WTC11 (cell line): ENCODE measurements at regions not wholly inside any gene's neighbourhood (a gene's known extent, or its start where the extent isn't known, plus 50 kb on each side); places are given as distances from the start of the nearest gene placed in this dataset.

Source experiments
- CREB1 ChIP-seq: sonication (generic); formaldehyde crosslinking; IDR thresholded peaks from 2 replicates; pipeline ENCODE4 v1.8.0; 2023; ENCODE audit warnings: mild to moderate bottlenecking, missing genetic modification reagents
- CTCF ChIP-seq: fragments of 200-600 bp; IDR thresholded peaks from 2 replicates; pipeline ENCODE4 v1.8.0; 2022; ENCODE audit warnings: antibody characterized with exemption
- KAT7 ChIP-seq: sonication (generic); formaldehyde crosslinking; IDR thresholded peaks from 2 replicates; pipeline ENCODE4 v1.8.1; 2023; ENCODE audit warnings: missing genetic modification reagents, mild to moderate bottlenecking, borderline replicate concordance
- PREB ChIP-seq: sonication (generic); formaldehyde crosslinking; IDR thresholded peaks from 2 replicates; pipeline ENCODE4 v1.8.1; 2022; ENCODE audit warnings: mild to moderate bottlenecking, missing genetic modification reagents, moderate library complexity, borderline replicate concordance
- TCF7 ChIP-seq: sonication (generic); formaldehyde crosslinking; IDR thresholded peaks from 2 replicates; pipeline ENCODE4 v1.8.0; 2022; ENCODE audit warnings: mild to moderate bottlenecking, low read depth, missing genetic modification reagents, moderate library complexity
- ZNF263 ChIP-seq: sonication (generic); formaldehyde crosslinking; IDR thresholded peaks from 2 replicates; pipeline ENCODE4 v1.8.1; 2022; ENCODE audit warnings: low read depth, mild to moderate bottlenecking, moderate library complexity, missing genetic modification reagents
- ZNF281 ChIP-seq: sonication (generic); formaldehyde crosslinking; IDR thresholded peaks from 2 replicates; pipeline ENCODE4 v1.8.0; 2023; ENCODE audit warnings: mild to moderate bottlenecking, missing genetic modification reagents

- no peak for TF ChIP-seq CTCF
- TF ChIP-seq CREB1 (CRISPR knock-in tag): no peak
- TF ChIP-seq ZNF281 (CRISPR knock-in tag): no peak
- TF ChIP-seq PREB (CRISPR knock-in tag): no peak
- no peak for TF ChIP-seq ZNF263
- TF ChIP-seq KAT7: no peak
- no peak for TF ChIP-seq TCF7 (CRISPR knock-in tag)
Measured at GRCh38 chr1:116260621-116261020, 112.4 kb upstream of the ATP1A1 start.
